Eye (tissue), 1 donor: ENCODE measurements at regions not wholly inside any gene's neighbourhood (a gene's known extent, or its start where the extent isn't known, plus 50 kb on each side); places are given as distances from the start of the nearest gene placed in this dataset.
"Not testable (repeated sequence)": the region's sequence is repeated elsewhere in the genome, so short reads cannot be mapped to it uniquely, and the experiment has no call there.

Source experiments
- DNase-seq: peaks from one replicate; pipeline ENCODE4 v3.0.0-alpha.2; 2015

GRCh38 chr3:190192087-190192486, 71.4 kb upstream of the P3H2 start:
- no peak for DNase-seq

DNA sequence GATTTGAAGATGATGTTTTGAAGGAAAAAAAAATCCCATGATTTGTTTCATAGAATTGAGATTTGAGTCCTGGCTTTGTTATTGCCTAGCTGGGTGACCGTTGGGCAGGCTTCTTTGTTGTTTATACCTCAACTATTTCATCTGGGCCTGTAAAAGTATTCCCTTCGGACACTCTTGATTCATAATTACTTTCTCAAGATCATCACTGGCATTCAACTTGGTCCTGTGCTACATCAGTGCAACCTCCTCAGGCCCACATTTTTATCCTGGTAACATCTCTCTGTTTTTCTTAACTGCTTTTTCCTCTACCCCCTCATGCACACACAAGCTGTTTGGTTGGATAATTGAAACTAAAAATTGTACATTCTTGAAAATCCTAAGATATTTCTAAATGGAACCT, 67.5 kb upstream of the P3H2 start:
- no peak for DNase-seq

DNA sequence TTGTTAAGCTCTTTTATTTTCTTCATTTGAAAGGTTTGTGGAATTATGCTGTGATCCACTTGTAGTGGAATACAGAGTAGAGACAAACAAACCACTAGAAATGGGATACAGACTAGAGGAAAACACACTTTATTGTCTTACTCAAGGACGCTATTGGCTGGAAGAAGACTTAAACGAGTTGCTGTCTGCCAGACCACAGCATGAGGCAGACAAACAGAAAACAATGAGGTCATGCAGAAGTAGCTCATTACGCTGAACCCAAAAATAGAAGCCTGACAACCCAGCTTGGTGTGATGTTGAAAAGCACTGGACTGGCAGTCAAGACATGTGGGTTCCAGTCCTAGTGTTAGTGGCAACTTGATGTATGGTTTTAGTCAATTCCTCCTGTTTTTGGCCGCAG, 62.4 kb upstream of the P3H2 start:
- DNase-seq = peak; percentile 64

DNA sequence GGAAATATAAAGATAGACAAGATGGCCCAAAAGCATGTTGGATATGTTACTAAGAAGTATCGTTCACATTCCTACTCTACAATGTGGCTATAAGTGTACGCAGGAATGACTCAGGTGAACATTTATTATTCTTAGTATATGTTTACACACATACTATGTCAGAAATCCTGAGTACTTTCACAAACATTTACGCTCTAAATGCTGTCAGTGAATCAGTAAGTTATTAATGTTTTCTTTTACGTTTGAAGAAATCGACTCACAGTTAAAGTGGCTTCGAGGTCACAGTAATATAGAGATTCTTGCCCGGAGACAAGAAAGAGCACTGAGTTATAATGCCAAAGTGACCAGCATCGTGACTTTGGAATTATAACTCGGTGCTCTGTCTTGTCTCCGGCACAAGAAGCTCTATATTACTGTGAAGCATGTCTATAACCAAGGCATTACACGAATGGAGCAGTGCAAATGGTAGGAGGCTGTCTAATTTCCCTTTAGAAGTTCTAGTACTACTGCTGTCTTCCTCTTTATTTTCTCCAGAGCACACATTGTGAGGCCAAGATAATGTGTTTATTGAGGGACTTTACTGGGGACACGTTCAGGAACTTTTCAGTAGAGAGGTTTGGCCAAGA, 61.8 kb upstream of the P3H2 start:
- no peak for DNase-seq

DNA sequence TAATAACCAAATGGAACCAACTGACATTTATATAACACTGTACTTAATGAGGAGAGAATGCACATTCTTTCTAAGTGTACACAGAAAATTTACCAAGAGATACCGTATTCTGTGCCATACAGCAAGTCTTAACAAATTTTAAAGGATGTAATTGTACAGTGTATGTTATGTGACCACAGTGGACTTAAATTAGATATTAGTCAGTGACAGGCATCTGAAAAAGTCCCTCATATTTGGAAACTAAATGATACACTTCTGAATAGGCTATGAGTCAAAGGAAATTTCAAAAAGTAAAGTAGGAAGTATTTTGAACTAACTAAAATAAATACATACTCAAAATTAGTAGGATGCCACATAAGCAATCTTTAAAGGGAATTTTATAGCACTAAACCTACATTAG, 59.6 kb upstream of the P3H2 start:
- DNase-seq = no peak

DNA sequence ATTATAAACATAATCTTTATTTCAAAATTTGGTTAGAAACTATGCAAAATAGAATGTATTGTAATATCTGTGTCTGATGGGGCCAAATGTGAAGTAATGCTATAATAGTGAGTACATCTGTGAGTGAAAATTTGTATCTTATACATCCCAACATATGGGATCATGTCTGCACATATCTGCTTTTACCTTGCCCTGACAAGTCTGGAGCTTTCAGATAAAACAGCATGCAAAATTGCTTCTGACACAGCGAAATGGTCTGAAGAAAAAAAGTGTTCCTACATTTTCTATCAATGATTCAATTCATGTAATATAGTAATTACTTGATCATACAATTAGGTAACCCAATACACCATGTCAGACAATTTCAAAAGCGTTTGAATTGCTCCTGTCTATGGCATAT, 58.1 kb upstream of the P3H2 start:
- DNase-seq = no peak

DNA sequence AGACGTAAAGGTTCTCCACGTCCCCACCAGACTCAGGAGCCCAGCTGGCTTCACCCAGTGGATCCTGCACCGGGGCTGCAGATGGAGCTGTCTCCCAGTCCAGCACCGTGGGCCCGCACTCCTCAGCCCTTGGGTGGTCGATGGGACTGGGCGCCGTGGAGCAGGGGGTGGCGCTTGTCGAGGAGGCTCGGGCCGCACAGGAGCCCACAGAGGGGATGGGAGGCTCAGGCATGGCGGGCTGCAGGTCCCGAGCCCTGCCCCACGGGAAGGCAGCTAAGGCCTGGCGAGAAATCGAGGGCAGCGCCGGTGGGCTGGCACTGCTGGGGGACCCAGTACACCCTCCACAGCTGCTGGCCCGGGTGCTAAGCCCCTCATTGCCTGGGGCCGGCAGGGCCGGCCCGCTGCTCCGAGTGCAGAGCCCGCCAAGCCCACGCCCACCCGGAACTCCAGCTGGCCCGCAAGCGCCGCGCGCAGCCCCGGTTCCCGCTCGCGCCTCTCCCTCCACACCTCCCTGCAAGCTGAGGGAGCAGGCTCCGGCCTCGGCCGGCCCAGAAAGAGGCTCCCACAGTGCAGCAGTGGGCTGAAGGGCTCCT, 56.3 kb upstream of the P3H2 start:
- not testable (repeated sequence) for DNase-seq

DNA sequence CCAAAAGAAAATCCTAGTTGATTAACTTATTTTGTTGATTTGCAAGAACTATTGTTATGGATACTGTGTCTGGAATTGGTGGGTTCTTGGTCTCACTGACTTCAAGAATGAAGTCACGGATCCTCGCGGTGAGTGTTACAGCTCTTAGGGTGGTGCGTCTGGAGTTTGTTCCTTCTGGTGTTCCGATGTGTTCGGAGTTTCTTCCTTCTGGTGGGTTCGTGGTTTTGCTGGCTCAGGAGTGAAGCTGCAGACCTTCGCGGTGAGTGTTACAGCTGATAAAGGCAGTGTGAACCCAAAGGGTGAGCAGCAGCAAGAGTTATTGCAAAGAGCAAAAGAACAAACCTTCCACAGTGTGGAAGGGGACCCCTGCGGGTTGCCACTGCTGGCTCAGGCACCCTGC, 55.4 kb upstream of the P3H2 start:
- DNase-seq = not testable (repeated sequence)

- no peak for DNase-seq
These were observed 54.8 kb upstream of the P3H2 start for GRCh38 chr3:190175490-190175889.

GRCh38 chr3:190174471-190174870, 53.8 kb upstream of the P3H2 start:
- DNase-seq = no peak

GRCh38 chr3:190173426-190173825, 52.7 kb upstream of the P3H2 start:
- DNase-seq = no peak

- DNase-seq = no peak
These were observed 52.1 kb upstream of the P3H2 start for GRCh38 chr3:190172751-190173150.
